ENCODE measurements at regions not wholly inside any gene's neighbourhood (a gene's known extent, or its start where the extent isn't known, plus 50 kb on each side); places are given as distances from the start of the nearest gene placed in this dataset.
"Not testable (repeated sequence)": the region's sequence is repeated elsewhere in the genome, so short reads cannot be mapped to it uniquely, and the experiment has no call there.

GRCh38 chr16:85204242-85205010 lies 92.2 kb upstream of the CIBAR2 start:
- no peak for DNase-seq

DNA sequence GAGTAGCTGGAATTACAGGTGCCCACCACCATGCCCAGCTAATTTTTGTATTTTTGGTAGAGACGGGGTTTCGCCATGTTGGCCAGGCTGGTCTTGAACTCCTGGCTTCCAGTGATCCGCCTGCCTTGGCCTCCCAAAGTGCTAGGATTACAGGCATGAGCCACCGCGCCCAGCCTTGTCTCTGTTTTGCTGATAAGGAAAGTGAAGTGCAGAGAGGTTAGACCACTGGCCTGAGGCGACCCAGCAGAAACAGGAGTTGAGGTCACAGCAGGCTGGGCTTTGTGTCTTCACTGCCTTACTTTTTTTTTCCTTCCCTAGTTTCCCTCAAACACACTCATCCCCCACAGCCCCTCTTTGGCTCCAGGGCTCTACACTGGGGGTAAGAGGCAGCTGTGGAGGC lies 93.0 kb upstream of the CIBAR2 start:
- not testable (repeated sequence) for DNase-seq

DNA sequence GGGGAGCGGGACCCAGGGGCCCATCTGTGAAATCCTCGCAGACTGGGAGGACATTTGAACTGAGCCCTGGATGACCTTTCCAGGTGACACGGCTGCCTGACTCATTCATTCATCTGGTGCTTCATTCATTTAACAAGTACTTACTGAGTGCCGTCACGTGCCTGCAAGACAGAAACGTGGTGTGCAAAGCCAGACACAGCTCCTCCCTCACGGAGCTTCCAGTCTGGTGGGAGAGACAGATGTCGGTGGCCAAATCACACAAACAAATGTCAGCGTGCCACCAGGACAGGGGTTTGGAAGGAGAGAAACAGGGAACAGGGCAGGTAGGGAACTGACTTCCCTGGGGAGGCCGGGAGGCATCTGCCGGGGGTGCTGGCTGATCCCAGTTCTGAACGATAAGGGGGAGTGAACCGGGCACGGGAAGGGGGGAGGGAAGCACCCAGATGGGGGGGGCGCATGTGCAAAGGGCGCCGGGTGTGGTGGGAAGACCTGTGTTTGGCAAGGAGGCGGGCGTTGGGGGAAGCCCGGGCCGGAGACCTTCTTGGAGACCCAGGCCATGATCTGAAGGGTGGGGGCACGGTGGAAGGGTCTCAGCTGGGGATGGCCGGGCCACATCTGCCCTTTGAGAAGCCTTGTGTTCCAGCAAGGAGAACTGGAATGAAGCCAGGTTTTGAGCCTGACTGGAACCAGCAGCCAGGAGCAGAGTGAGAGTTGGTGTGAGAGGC lies 93.6 kb upstream of the CIBAR2 start:
- no peak for DNase-seq

DNA sequence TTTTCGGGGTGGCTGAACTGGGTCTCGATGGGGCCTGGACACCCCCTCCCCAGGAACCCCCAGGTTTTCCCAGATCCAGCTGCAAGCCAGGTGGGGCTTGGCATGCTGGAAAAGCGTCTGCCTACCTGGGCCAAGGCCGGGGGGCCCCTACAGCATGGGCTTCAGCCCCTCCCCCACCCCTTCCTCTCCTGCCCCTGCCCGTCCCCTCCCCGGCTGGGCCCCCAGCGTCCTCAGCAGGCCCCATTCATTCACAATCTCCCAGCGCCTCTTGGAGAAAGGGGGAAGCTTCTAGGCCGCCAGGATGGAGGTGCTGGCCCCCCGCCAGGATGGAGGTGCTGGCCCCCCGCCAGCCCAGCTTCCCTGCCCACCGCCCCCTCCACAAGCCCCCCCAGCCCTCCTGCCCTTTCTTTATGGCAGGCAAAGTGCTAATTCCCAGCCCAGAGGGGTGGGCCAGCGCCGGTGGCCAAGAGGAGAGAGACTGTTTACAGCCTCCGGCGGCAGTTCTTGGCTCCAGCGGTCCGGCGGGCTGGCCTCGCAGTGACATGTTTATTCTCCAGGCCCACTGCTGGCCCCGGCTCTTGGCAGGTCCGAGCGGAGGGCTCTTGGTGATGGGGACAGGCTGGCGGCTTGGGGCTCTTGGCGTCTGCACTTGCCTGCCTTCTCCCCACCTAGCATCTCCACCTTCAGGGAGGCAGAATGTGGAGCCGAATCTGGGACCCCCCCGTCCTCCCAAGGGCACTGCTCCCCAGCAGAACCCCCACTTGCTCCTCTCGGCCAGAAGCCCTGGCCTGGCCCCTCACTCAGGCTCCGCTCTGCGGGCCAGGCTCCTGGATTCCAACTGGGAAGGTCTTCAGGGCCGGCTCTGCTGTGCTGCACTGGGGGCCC lies 94.4 kb upstream of the CIBAR2 start:
- DNase-seq = no peak

DNA sequence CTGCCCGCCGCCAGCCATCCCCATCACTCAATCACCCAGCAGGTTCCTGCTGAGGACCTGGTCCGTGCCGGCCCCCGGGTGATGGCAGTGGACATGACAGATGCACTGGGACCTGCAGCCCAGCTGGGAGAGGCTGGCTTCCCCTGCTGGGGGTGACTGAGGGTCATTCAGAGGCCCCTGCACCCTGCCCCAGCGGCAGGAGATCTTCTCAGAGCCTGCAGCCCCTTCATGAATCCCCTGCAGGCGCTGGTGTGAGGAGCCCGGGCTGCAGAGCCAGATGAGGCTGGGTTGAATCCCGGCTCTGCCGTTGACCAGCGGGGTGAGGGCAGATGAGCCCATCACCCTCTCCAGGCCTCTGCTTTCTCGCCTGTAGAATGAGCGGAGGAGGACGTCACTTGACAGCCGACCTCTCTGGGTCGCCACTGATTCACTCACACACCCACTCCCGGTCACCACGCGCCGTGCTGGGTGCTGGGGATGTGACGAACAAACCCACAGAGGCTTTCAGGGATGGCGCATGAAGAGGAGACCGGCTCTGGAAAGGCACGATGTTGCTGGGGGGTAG lies 95.2 kb upstream of the CIBAR2 start:
- no peak for DNase-seq

- no peak for DNase-seq
Measured at GRCh38 chr16:85208181-85208580, 95.9 kb upstream of the CIBAR2 start.

- DNase-seq = no peak
Measured at GRCh38 chr16:85208643-85209520, 96.6 kb upstream of the CIBAR2 start.

DNA sequence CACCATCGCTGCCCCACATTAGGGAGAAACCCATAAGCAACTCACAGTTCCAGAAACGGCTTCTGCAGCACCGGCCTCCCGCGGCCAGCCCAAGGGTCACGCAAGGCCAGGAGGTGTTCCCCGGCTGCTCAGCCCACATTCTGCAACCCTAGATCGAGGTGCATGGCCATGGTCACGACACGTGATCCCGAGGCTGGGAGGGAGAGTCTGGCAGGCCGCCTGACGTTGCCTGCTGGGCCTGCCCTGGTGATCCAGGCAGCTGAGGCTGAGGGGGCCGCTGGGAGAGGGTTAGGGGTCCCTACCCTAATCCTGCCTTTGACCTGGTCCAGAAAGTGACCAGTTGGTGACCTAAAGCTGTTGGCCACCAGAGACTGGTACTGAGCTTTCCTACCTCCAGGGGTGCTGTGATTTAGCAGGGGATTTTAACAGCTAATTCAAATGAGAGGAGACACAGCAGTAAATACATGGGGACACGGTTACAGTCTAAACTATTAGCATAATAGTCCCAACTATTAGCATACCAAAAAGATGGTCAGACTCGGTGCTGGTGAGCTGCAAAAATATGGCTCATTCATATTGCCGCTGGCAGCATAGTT lies 97.4 kb upstream of the CIBAR2 start:
- no peak for DNase-seq

GRCh38 chr16:85210423-85211169 lies 98.3 kb upstream of the CIBAR2 start:
- no peak for DNase-seq

GRCh38 chr16:85211271-85211801 lies 99.1 kb upstream of the CIBAR2 start:
- DNase-seq = no peak

- no peak for DNase-seq
Measured at GRCh38 chr16:85213926-85214675, 101.8 kb upstream of the CIBAR2 start.

DNA sequence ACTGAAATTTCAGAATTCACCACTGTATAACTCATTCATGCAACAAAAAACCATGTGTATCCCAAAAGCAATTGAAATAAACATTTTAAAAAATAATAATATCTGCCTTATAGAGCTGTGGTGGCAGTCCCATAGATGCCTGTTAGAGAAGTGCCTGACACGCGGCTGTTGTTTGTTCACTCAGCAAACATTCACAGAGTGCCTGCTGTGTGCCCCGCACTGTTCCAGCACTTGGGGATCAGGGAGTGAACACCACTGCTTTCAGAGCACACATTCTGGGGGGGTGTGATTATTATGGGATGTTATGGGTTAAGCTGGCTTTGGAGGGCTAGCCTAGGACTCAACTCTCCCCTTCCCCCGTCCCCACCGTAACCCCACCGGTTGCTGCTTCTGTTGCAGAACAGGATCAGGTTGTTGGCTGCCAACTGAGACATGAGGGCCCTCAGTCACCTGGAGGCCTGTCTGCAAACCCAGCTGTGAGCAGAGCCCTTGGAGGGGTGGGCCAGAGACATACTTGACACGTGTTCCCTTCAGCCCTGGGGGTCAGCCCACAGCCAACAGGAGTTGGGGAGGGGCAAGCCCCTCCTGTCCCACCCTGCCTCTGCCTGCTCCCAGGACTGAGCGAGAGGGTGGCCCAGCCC lies 103.3 kb upstream of the CIBAR2 start:
- no peak for DNase-seq

- no peak for DNase-seq
Measured at GRCh38 chr16:85216522-85217375, 104.5 kb upstream of the CIBAR2 start.

GRCh38 chr16:85220125-85220839 lies 108.0 kb upstream of the CIBAR2 start:
- DNase-seq = no peak

DNA sequence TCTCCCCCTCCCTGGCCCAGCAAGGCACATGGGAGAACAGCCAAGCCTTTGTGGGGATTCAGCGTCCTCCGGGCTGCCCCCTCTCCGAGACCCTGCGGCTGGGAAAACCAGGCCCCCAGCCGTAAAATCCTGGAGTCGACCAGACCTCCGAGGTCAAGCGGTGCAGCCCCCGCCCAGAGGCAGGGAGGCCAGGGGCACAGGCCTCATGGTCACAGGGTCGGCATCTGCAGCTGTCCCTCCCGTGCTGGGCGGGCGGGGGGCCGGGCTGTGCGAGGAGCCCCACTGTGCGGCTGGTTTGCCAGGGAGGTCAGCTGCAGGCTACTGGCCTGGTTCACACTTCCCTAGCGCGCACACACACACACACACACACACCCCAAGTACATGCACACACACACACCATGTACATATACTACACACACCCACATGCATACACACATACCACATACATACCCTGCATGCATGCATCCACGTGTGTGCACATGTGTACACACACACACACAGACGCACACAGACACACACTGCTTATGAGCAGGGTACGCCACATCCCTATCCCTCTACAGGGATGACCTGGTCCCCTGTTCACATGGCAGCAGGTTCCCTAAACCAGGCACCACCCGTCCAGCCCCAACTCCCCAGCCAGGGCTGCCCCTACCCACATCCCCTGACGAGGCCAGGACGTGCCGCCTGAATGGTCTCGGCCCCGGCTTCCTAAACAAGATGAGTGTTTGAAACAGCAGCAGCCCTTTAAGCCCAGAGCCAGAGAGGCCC lies 108.9 kb upstream of the CIBAR2 start:
- DNase-seq = no peak

GRCh38 chr16:85221771-85222154 lies 109.5 kb upstream of the CIBAR2 start:
- DNase-seq = no peak
